HFFc6 (cell line): ENCODE measurements at regions not wholly inside any gene's neighbourhood (a gene's known extent, or its start where the extent isn't known, plus 50 kb on each side); places are given as distances from the start of the nearest gene placed in this dataset.

Source experiments
- DNase-seq: peaks from one replicate; pipeline ENCODE4 v3.0.0-alpha.2; 2018
- H3K27ac Mint-ChIP-seq: 2 replicates; pipeline ENCODE4 v1.8.0; 2020; ENCODE audit warnings: mild to moderate bottlenecking, mixed read lengths
- H3K27me3 Mint-ChIP-seq: 2 replicates; pipeline ENCODE4 v1.8.0; 2021; ENCODE audit warnings: mild to moderate bottlenecking, moderate library complexity, mixed read lengths; ENCODE audit not compliant: insufficient read depth
- H3K36me3 Mint-ChIP-seq: 2 replicates; pipeline ENCODE4 v1.8.0; 2021; ENCODE audit warnings: low read depth, mixed read lengths
- H3K4me1 Mint-ChIP-seq: 2 replicates; pipeline ENCODE4 v1.8.0; 2020; ENCODE audit warnings: low read depth, mixed read lengths
- H3K4me3 Mint-ChIP-seq: 2 replicates; pipeline ENCODE4 v1.8.0; 2020; ENCODE audit warnings: mild to moderate bottlenecking, moderate library complexity, mixed read lengths
- H3K9me3 Mint-ChIP-seq: 2 replicates; pipeline ENCODE4 v1.8.0; 2020; ENCODE audit warnings: mild to moderate bottlenecking, mixed read lengths
- TF ChIP-seq, protein P1 (sequence below): fragments of 200-600 bp; sonication (generic); IDR thresholded peaks from 2 replicates; pipeline ENCODE4 v1.5.0; 2021; ENCODE audit warnings: antibody characterized with exemption, mild to moderate bottlenecking

- no peak overlapping the region for H3K27ac Mint-ChIP-seq
- 0 out of 2 replicates have a peak, but pooled peaks cover 6% of the 10 kb centered on the region for H3K36me3 Mint-ChIP-seq
- peaks cover 4% of the 10 kb centered on the region; the same call in 1 of the 2 replicates for H3K9me3 Mint-ChIP-seq
- no peaks in the 10 kb centered on the region for H3K4me1 Mint-ChIP-seq
- no peak for DNase-seq
- no peak overlapping the region for H3K4me3 Mint-ChIP-seq
- TF ChIP-seq, protein P1, sequence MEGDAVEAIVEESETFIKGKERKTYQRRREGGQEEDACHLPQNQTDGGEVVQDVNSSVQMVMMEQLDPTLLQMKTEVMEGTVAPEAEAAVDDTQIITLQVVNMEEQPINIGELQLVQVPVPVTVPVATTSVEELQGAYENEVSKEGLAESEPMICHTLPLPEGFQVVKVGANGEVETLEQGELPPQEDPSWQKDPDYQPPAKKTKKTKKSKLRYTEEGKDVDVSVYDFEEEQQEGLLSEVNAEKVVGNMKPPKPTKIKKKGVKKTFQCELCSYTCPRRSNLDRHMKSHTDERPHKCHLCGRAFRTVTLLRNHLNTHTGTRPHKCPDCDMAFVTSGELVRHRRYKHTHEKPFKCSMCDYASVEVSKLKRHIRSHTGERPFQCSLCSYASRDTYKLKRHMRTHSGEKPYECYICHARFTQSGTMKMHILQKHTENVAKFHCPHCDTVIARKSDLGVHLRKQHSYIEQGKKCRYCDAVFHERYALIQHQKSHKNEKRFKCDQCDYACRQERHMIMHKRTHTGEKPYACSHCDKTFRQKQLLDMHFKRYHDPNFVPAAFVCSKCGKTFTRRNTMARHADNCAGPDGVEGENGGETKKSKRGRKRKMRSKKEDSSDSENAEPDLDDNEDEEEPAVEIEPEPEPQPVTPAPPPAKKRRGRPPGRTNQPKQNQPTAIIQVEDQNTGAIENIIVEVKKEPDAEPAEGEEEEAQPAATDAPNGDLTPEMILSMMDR = no peak
- H3K27me3 Mint-ChIP-seq = peaks cover 18% of the 10 kb centered on the region
These were observed 182.9 kb upstream of the PRKCQ start for GRCh38 chr10:6763001-6763400.

DNA sequence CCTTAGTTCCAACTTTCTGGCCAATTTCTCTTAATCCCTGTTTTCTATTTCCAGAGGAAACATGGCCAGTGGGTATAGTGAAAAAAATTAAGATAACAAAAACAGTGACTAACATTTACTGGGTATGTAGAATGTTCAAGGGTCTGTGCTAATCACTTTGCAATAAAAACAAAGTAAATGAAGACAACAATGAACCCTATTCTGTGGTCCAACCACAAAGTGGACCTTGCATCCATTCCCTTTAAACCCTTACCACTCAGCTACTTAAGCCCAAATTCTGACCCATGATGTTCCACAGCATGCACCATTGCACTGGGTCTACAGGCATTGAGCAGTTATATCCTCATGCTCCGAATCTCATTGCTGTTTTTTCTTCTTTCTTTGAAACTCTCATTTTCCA lies 179.9 kb upstream of the PRKCQ start:
- TF ChIP-seq, protein P1 = no peak
- peaks cover 18% of the 10 kb centered on the region for H3K4me1 Mint-ChIP-seq
- peaks cover 4% of the 10 kb centered on the region; the same call in 1 of the 2 replicates for H3K9me3 Mint-ChIP-seq
- H3K4me3 Mint-ChIP-seq = no peak overlapping the region
- H3K36me3 Mint-ChIP-seq = 0 out of 2 replicates have a peak, but pooled peaks cover 6% of the 10 kb centered on the region
- no peak overlapping the region for H3K27ac Mint-ChIP-seq
- no peak for DNase-seq
- peaks cover 18% of the 10 kb centered on the region for H3K27me3 Mint-ChIP-seq

- H3K27ac Mint-ChIP-seq = no peak overlapping the region
- peaks cover 4% of the 10 kb centered on the region; the same call in 1 of the 2 replicates for H3K9me3 Mint-ChIP-seq
- TF ChIP-seq, protein P1 = no peak
- peaks cover 16% of the 10 kb centered on the region for H3K27me3 Mint-ChIP-seq
- H3K4me3 Mint-ChIP-seq = no peak overlapping the region
- no peak for DNase-seq
- 0 out of 2 replicates have a peak, but pooled peaks cover 6% of the 10 kb centered on the region for H3K36me3 Mint-ChIP-seq
- H3K4me1 Mint-ChIP-seq = peaks cover 18% of the 10 kb centered on the region
These were observed 177.1 kb upstream of the PRKCQ start for GRCh38 chr10:6757158-6757557.

DNA sequence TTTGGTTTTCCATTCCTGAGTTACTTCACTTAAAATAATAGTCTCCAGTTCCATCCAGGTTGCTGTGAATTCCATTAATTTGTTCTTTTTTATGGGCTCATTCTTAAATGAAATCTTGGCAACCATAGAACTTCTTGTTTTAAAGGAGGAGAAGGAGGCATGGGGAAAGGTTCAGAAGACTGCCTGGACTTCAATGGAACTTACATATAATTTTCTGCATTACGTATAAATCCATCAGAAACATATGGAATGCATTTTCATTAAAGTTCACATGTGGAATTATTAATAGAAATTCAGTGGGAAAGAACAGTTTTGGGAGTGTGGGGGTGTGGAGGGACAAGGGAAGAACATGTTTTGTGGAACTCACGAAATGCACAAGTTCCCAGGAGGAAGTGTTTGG lies 176.6 kb upstream of the PRKCQ start:
- Mint-ChIP-seq H3K4me1 (peaks cover 20% of the 10 kb centered on the region), H3K36me3 (0 out of 2 replicates have a peak, but pooled peaks cover 6% of the 10 kb centered on the region), H3K27me3 (peaks cover 16% of the 10 kb centered on the region), H3K27ac (no peak overlapping the region), H3K4me3 (no peak overlapping the region), H3K9me3 (peaks cover 4% of the 10 kb centered on the region; the same call in 1 of the 2 replicates)
- TF ChIP-seq, protein P1 = no peak
- DNase-seq = no peak

DNA sequence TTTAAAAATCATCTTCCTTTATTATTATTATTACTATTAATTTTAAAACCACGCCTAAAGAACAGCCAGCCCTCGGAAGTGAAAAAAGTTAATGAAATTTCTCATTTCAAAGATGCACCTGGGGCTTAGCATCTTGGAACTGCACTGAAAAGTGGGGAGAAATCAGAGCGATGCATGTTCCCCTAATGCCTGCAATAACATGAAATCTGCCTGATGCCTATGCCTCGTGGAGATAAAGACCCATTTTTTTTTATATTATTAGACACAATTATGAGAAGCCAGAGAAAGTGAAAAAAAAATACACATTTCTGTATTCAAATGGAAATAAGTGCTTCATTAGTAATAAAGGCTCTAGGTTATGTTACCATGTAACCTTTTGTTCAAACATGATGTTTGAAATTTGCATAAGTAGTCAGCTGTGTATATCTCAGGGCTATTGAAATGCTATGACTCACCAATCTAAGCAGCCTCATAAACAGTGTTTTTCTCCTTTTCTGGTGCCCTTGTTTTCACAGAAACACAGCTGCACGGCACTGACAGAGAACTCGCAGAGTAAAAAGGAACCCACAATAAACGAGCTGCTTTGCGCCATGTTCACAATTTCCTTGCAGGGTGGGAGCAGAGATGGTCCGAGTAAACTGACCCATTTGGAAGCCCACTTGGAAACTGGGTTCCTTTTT lies 175.8 kb upstream of the PRKCQ start:
- Mint-ChIP-seq H3K36me3 (0 out of 2 replicates have a peak, but pooled peaks cover 6% of the 10 kb centered on the region), H3K4me1 (peaks cover 27% of the 10 kb centered on the region), H3K4me3 (peak overlapping the region; percentile 33; the same call in 1 of the 2 replicates), H3K9me3 (no peaks in the 10 kb centered on the region), H3K27me3 (peaks cover 15% of the 10 kb centered on the region), H3K27ac (no peak overlapping the region)
- TF ChIP-seq, protein P1 = no peak
- peak; percentile 67 for DNase-seq
